ENCODE measurements at regions not wholly inside any gene's neighbourhood (a gene's known extent, or its start where the extent isn't known, plus 50 kb on each side); places are given as distances from the start of the nearest gene placed in this dataset.

DNA sequence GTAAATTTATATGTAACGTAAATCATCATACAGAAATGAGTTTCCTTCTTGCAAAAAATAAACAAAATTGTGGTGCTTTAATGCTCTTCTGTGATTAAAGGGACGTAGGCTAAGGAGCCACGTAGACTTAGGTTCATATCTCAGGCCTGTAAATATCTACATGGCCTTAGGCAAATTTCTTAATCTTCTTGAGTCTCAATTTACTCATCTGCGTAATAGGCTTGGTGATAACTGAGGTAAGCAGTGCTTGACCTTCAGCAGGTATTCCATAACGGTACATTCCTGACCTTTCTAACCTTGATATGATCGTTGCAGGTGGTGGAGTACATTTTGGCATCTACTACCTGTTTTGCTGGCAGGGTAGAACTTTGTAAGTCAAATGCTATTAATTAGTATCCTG lies 65.2 kb upstream of the TLR3 start:
- Histone ChIP-seq H3K4me1 (ENCODE audit: insufficient read depth, low read length, poor library complexity, severe bottlenecking) (no peaks in the 10 kb centered on the region), H3K9me3 (ENCODE audit: low read depth, low read length, poor library complexity, severe bottlenecking) (no peaks in the 10 kb centered on the region), H3K27ac (ENCODE audit: low read depth, low read length, poor library complexity, severe bottlenecking) (no peak overlapping the region), H3K27me3 (replicated peaks; ENCODE audit: insufficient read depth, low read depth, low read length, poor library complexity) (peaks cover 15% of the 10 kb centered on the region), H3K4me3 (ENCODE audit: low read depth, low read length, poor library complexity, severe bottlenecking) (no peak overlapping the region), H3K36me3 (ENCODE audit: insufficient read depth, low read length, poor library complexity, severe bottlenecking) (no peaks in the 10 kb centered on the region)
- intact Hi-C loops (cut with micrococcal nuclease; ENCODE audit: unreplicated experiment), result no loop called here
- TF ChIP-seq EZH2 (IDR thresholded peaks at IDR 0.05; ENCODE audit: borderline replicate concordance, low read depth, low read length, poor library complexity, severe bottlenecking) (no peak), CTCF (conservative IDR thresholded peaks at IDR 0.05; ENCODE audit: low read depth, low read length) (no peak)
- no TSS peak for BruUV-seq (replicated peaks)
- ChIA-PET CTCF (no interaction called here), POLR2A (ENCODE audit: low non-redundant PET) (no interaction called here)
- DNase-seq (ENCODE audit: low spot score), result no peak

- H3K27ac ChIP-seq (ENCODE audit: low read depth, low read length, poor library complexity, severe bottlenecking), result no peak overlapping the region
These were observed 60.9 kb upstream of the TLR3 start for GRCh38 chr4:186008057-186008456.

GRCh38 chr4:186009976-186010375 lies 59.0 kb upstream of the TLR3 start:
- Histone ChIP-seq H3K36me3 (ENCODE audit: insufficient read depth, low read length, poor library complexity, severe bottlenecking) (no peaks in the 10 kb centered on the region), H3K9me3 (ENCODE audit: low read depth, low read length, poor library complexity, severe bottlenecking) (no peaks in the 10 kb centered on the region), H3K27me3 (replicated peaks; ENCODE audit: insufficient read depth, low read depth, low read length, poor library complexity) (peaks cover 18% of the 10 kb centered on the region), H3K4me3 (ENCODE audit: low read depth, low read length, poor library complexity, severe bottlenecking) (no peak overlapping the region), H3K4me1 (ENCODE audit: insufficient read depth, low read length, poor library complexity, severe bottlenecking) (no peaks in the 10 kb centered on the region), H3K27ac (ENCODE audit: low read depth, low read length, poor library complexity, severe bottlenecking) (no peak overlapping the region)
- intact Hi-C loops (cut with micrococcal nuclease; ENCODE audit: unreplicated experiment), result no loop called here
- DNase-seq (ENCODE audit: low spot score), result no peak
- POLR2A ChIA-PET (ENCODE audit: low non-redundant PET), result no interaction called here
- TF ChIP-seq EZH2 (IDR thresholded peaks at IDR 0.05; ENCODE audit: borderline replicate concordance, low read depth, low read length, poor library complexity, severe bottlenecking) (no peak), CTCF (conservative IDR thresholded peaks at IDR 0.05; ENCODE audit: low read depth, low read length) (no peak)
- no TSS peak for BruUV-seq (replicated peaks)
- CTCF ChIA-PET, result interaction anchor here (0.6 kb wide), 2 partner anchors 8 to 68 kb away, joined by 3 to 7 read pairs; no protein-coding TSS in a partner anchor

More at GRCh38 chr4:186008057-186008456, 60.9 kb upstream of the TLR3 start:
- H3K9me3 ChIP-seq (ENCODE audit: low read depth, low read length, poor library complexity, severe bottlenecking), result no peaks in the 10 kb centered on the region
- H3K36me3 ChIP-seq (ENCODE audit: insufficient read depth, low read length, poor library complexity, severe bottlenecking), result no peaks in the 10 kb centered on the region
- intact Hi-C loops (cut with micrococcal nuclease; ENCODE audit: unreplicated experiment), result no loop called here
- H3K27me3 ChIP-seq (replicated peaks; ENCODE audit: insufficient read depth, low read depth, low read length, poor library complexity), result peaks cover 6% of the 10 kb centered on the region
- ChIA-PET POLR2A (ENCODE audit: low non-redundant PET) (no interaction called here), CTCF (no interaction called here)
- TF ChIP-seq EZH2 (IDR thresholded peaks at IDR 0.05; ENCODE audit: borderline replicate concordance, low read depth, low read length, poor library complexity, severe bottlenecking), result no peak
- TF ChIP-seq CTCF (conservative IDR thresholded peaks at IDR 0.05; ENCODE audit: low read depth, low read length), result no peak
- no TSS peak for BruUV-seq (replicated peaks)
- DNase-seq (ENCODE audit: low spot score), result no peak
- H3K4me3 ChIP-seq (ENCODE audit: low read depth, low read length, poor library complexity, severe bottlenecking), result no peak overlapping the region
- H3K4me1 ChIP-seq (ENCODE audit: insufficient read depth, low read length, poor library complexity, severe bottlenecking), result no peaks in the 10 kb centered on the region

All from A673 (cell line).